ENCODE measurements at regions not wholly inside any gene's neighbourhood (a gene's known extent, or its start where the extent isn't known, plus 50 kb on each side); places are given as distances from the start of the nearest gene placed in this dataset.
"Not testable (repeated sequence)": the region's sequence is repeated elsewhere in the genome, so short reads cannot be mapped to it uniquely, and the experiment has no call there.

DNA sequence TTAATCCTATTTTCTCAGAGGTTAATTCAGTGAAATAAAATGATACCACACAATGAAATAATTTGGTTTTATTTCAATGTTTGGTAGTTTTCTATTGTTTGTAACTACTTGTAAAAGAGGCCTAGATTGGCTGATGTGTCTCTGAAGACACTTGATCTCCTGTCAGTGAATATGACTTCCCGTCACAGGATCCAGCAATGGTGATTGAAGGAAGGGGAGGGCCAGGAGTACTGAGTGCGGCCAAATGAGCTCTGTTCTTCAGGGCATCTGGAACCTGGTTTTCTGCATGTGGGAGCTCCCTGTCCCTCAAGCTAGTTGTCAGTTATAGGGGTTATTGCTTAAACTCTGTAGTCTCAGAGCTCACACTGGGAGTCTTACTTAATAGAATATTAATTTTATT lies 86.5 kb upstream of the OTUD4 start:
- TF ChIP-seq ESRRG (CRISPR knock-in tag; IDR thresholded peaks at IDR 0.05) = no peak
- TF ChIP-seq TOX (CRISPR knock-in tag; IDR thresholded peaks at IDR 0.05; ENCODE audit: borderline replicate concordance) = no peak
- TF ChIP-seq RARB (CRISPR knock-in tag; IDR thresholded peaks at IDR 0.05) = no peak
- TF ChIP-seq TCF4 (CRISPR knock-in tag; IDR thresholded peaks at IDR 0.05; ENCODE audit: borderline replicate concordance) = no peak
- TF ChIP-seq OSR1 (CRISPR knock-in tag; IDR thresholded peaks at IDR 0.05) = no peak
- no peak for TF ChIP-seq ZC3H10 (CRISPR knock-in tag; IDR thresholded peaks at IDR 0.05)
- TF ChIP-seq SNAI2 (CRISPR knock-in tag; IDR thresholded peaks at IDR 0.05) = no peak
- no peak for TF ChIP-seq PPARA (CRISPR knock-in tag; IDR thresholded peaks at IDR 0.05; ENCODE audit: borderline replicate concordance)
- TF ChIP-seq ZFP30 (CRISPR knock-in tag; IDR thresholded peaks at IDR 0.05) = no peak
- TF ChIP-seq, protein P1, sequence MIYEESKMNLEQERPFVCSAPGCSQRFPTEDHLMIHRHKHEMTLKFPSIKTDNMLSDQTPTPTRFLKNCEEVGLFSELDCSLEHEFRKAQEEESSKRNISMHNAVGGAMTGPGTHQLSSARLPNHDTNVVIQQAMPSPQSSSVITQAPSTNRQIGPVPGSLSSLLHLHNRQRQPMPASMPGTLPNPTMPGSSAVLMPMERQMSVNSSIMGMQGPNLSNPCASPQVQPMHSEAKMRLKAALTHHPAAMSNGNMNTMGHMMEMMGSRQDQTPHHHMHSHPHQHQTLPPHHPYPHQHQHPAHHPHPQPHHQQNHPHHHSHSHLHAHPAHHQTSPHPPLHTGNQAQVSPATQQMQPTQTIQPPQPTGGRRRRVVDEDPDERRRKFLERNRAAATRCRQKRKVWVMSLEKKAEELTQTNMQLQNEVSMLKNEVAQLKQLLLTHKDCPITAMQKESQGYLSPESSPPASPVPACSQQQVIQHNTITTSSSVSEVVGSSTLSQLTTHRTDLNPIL (CRISPR knock-in tag; IDR thresholded peaks at IDR 0.05; ENCODE audit: low read depth) = no peak
- no peak for TF ChIP-seq ZNF565 (CRISPR knock-in tag; conservative IDR thresholded peaks at IDR 0.05; ENCODE audit: low read depth)
- ATAC-seq = no peak

DNA sequence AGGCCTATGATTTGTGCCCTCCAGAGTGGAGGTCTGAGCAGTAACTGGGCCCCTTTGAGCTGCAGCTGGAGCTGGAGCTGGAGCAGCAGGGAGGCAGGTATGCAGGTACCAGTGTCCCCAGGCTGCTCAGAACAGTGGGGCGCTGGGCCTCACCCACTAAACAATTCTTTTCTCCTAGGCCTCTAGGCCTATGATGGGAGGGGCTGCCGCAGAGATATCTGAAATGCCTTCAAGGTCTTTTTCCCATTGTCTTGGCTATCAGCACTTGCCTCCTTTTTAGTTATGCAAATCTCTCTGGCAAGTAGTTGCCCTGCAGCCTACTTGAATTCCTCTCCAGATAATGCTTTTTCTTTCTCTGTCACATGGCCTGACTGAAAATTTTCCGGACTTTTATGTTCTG lies 79.7 kb upstream of the OTUD4 start:
- TF ChIP-seq, protein P2, sequence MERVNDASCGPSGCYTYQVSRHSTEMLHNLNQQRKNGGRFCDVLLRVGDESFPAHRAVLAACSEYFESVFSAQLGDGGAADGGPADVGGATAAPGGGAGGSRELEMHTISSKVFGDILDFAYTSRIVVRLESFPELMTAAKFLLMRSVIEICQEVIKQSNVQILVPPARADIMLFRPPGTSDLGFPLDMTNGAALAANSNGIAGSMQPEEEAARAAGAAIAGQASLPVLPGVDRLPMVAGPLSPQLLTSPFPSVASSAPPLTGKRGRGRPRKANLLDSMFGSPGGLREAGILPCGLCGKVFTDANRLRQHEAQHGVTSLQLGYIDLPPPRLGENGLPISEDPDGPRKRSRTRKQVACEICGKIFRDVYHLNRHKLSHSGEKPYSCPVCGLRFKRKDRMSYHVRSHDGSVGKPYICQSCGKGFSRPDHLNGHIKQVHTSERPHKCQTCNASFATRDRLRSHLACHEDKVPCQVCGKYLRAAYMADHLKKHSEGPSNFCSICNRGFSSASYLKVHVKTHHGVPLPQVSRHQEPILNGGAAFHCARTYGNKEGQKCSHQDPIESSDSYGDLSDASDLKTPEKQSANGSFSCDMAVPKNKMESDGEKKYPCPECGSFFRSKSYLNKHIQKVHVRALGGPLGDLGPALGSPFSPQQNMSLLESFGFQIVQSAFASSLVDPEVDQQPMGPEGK (CRISPR knock-in tag; IDR thresholded peaks at IDR 0.05; ENCODE audit: borderline replicate concordance) = no peak
- no peak for TF ChIP-seq ZFP3 (CRISPR knock-in tag; IDR thresholded peaks at IDR 0.05)
- TF ChIP-seq BACH2 (CRISPR knock-in tag; IDR thresholded peaks at IDR 0.05; ENCODE audit: borderline replicate concordance) = no peak
- no peak for TF ChIP-seq CSDC2 (CRISPR knock-in tag; IDR thresholded peaks at IDR 0.05)
- no peak for TF ChIP-seq ISL1 (CRISPR knock-in tag; IDR thresholded peaks at IDR 0.05)
- no peak for TF ChIP-seq SNAI2 (CRISPR knock-in tag; IDR thresholded peaks at IDR 0.05)
- TF ChIP-seq PPARA (CRISPR knock-in tag; IDR thresholded peaks at IDR 0.05; ENCODE audit: borderline replicate concordance) = no peak
- no peak for TF ChIP-seq ZNF8 (CRISPR knock-in tag; IDR thresholded peaks at IDR 0.05)
- no peak for ATAC-seq

DNA sequence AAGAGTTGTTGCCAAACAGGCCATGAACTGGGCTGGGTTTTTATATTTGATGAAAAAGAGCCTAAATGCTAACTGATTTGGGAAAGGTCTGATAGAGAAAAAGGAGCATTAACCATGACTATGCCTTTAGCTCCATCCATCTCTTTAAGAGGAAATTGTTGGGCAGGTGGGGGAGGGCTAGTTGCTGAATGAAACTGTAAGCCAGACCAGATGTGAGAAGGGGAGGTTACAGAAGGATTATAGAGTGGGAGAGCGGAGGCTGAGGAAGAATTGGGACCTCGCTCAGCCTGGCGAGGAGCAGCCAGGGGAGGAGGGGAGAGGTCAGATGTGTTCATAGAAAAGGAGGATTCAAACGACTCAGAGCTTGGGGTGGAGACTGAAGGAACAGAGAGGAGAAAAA lies 74.9 kb upstream of the OTUD4 start:
- ATAC-seq = not testable (repeated sequence)

DNA sequence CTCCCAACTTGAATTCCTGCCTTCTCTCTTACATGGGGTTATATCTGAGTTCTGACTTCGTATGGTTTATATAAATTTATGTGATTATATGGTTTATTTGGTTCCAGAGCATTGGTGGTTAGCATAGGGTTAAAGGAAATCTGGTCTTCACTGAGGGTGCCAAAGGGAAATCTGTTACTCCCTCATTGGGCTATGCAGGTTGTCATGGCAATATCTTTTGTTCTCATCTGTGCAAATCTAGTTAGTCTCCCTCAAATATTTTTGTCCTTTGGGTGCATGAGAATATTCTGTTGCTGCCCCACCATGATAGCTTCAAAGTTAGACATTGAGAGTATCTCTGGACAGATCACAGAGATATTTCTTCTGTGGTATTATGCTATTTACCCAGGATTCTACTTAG lies 71.8 kb upstream of the OTUD4 start:
- TF ChIP-seq ZNF565 (CRISPR knock-in tag; conservative IDR thresholded peaks at IDR 0.05; ENCODE audit: low read depth) (no peak), CSDC2 (CRISPR knock-in tag; IDR thresholded peaks at IDR 0.05) (no peak), ZFP30 (CRISPR knock-in tag; IDR thresholded peaks at IDR 0.05) (no peak), BACH2 (CRISPR knock-in tag; IDR thresholded peaks at IDR 0.05; ENCODE audit: borderline replicate concordance) (no peak), PPARA (CRISPR knock-in tag; IDR thresholded peaks at IDR 0.05; ENCODE audit: borderline replicate concordance) (no peak), GLIS3 (CRISPR knock-in tag; IDR thresholded peaks at IDR 0.05) (no peak), ZC3H10 (CRISPR knock-in tag; IDR thresholded peaks at IDR 0.05) (no peak)
- TF ChIP-seq, protein P3, sequence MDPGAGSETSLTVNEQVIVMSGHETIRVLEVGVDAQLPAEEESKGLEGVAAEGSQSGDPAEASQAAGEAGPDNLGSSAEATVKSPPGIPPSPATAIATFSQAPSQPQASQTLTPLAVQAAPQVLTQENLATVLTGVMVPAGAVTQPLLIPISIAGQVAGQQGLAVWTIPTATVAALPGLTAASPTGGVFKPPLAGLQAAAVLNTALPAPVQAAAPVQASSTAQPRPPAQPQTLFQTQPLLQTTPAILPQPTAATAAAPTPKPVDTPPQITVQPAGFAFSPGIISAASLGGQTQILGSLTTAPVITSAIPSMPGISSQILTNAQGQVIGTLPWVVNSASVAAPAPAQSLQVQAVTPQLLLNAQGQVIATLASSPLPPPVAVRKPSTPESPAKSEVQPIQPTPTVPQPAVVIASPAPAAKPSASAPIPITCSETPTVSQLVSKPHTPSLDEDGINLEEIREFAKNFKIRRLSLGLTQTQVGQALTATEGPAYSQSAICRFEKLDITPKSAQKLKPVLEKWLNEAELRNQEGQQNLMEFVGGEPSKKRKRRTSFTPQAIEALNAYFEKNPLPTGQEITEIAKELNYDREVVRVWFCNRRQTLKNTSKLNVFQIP (CRISPR knock-in tag; IDR thresholded peaks at IDR 0.05; ENCODE audit: borderline replicate concordance, low read depth) = no peak
- TF ChIP-seq, protein P2 (CRISPR knock-in tag; IDR thresholded peaks at IDR 0.05; ENCODE audit: borderline replicate concordance) = no peak
- peak; percentile 51; the same call in 2 of the 3 replicates for ATAC-seq

DNA sequence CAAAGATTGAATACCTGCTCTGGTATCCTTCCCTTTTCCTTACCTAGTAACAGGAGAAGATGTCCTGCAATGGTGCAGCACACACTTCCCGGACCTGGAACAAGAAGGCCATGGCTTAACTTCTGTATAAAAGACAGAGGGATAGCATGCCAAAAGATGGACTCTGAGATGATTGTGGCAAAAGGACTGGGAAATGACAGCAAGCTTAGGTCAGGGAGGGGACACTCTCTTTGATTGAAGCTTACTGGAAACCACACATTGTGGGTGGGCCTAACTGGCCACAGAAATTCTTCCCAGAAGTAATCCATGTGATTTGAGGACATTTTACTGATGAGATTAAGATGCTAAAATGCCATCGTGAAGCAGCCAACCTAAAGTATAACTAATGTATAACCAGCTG lies 71.0 kb upstream of the OTUD4 start:
- TF ChIP-seq ZNF8 (CRISPR knock-in tag; IDR thresholded peaks at IDR 0.05) (no peak), CSDC2 (CRISPR knock-in tag; IDR thresholded peaks at IDR 0.05) (0 out of 2 replicates have a peak, but pooled peaks have one; percentile 74), ZFP3 (CRISPR knock-in tag; IDR thresholded peaks at IDR 0.05) (0 out of 2 replicates have a peak, but pooled peaks have one; percentile 17), ZFP30 (CRISPR knock-in tag; IDR thresholded peaks at IDR 0.05) (no peak), ZC3H10 (CRISPR knock-in tag; IDR thresholded peaks at IDR 0.05) (no peak), RARB (CRISPR knock-in tag; IDR thresholded peaks at IDR 0.05) (no peak), ISL1 (CRISPR knock-in tag; IDR thresholded peaks at IDR 0.05) (peak; percentile 35), SNAI2 (CRISPR knock-in tag; IDR thresholded peaks at IDR 0.05) (no peak), OSR1 (CRISPR knock-in tag; IDR thresholded peaks at IDR 0.05) (no peak), ARNTL (CRISPR knock-in tag; IDR thresholded peaks at IDR 0.05; ENCODE audit: borderline replicate concordance, low read depth) (no peak)
- TF ChIP-seq, protein P3 (CRISPR knock-in tag; IDR thresholded peaks at IDR 0.05; ENCODE audit: borderline replicate concordance, low read depth) = no peak
- no peak; the same call in 2 of the 3 replicates for ATAC-seq

Measured in SK-N-SH treated with all-trans-retinoic acid at 6 μM for 48 hours (cell line).